ENCODE measurements at regions not wholly inside any gene's neighbourhood (a gene's known extent, or its start where the extent isn't known, plus 50 kb on each side); places are given as distances from the start of the nearest gene placed in this dataset.

DNA sequence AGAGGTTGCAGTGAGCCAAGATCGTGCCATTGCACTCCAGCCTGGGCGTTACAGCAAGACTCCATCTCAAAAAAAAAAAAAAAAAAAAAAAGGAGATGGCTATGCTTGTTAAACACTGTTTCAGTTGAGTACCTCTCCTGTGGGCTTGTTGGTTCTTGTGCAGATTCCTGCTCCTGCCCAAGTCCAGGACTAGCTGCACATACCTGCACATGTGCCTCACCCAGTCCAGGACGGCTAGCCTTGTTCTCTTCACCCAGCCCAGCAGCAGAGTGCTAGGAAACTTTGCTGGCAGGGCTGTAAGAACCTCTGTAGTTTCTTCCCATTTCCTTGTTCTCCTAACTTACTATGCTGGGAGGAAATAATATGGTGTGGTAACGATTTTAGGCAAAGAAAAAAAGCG, 234.1 kb upstream of the DMRT1 start (continued):
- no peak for TF ChIP-seq GMEB1 (CRISPR knock-in tag; IDR thresholded peaks at IDR 0.05; ENCODE audit: borderline replicate concordance)
- TF ChIP-seq RFX1 (IDR thresholded peaks at IDR 0.05) = no peak
- no peak for TF ChIP-seq ZNF614 (CRISPR knock-in tag; IDR thresholded peaks at IDR 0.05; ENCODE audit: borderline replicate concordance)
- no peak for TF ChIP-seq ZNF83 (CRISPR knock-in tag; IDR thresholded peaks at IDR 0.05; ENCODE audit: borderline replicate concordance)

- intact Hi-C loops (cut with micrococcal nuclease; ENCODE audit: unreplicated experiment) = loop anchor here (1.0 kb wide), 5 partner anchors 68 to 192 kb away; no protein-coding TSS in a partner anchor
- peaks cover 39% of the 10 kb centered on the region for H3K4me1 ChIP-seq (ENCODE audit: insufficient read depth, low read length)
- H4K20me1 ChIP-seq (ENCODE audit: insufficient read depth, low read length) = no peaks in the 10 kb centered on the region
- peak overlapping the region; percentile 70 for H3K4me2 ChIP-seq (ENCODE audit: low read depth, low read length)
- no peaks in the 10 kb centered on the region for H3K27me3 ChIP-seq (ENCODE audit: control insufficient read depth in 1 of 2, insufficient read depth in 2 of 2, low read length in 2 of 2)
- DNase-seq (ENCODE audit: low spot score) = peak; percentile 88
- peak overlapping the region; percentile 36 for H3K27ac ChIP-seq (ENCODE audit: extremely low read length, insufficient read depth, low read length)
- POLR2A ChIA-PET = interaction anchor here (0.9 to 3.2 kb wide), 2 partner anchors 69 to 95 kb away, joined by 3 to 11 read pairs; no protein-coding TSS in a partner anchor
- H3K79me2 ChIP-seq (ENCODE audit: insufficient read depth, low read length) = no peaks in the 10 kb centered on the region
- WGBS (ENCODE audit: low lambda C conversion rate) = 6% methylated on average over 7 of the region's 7 CpGs
- no peaks in the 10 kb centered on the region for H3K9me3 ChIP-seq (ENCODE audit: low read length)
- peak; percentile 73 for FAIRE-seq
- CTCF ChIA-PET (ENCODE audit: low intra/inter-chr PET ratio, low total read pairs) = interaction anchor here (0.7 to 3.2 kb wide), 14 partner anchors 32 to 395 kb away, joined by 3 to 64 read pairs (median 4); no protein-coding TSS in a partner anchor
- no peak overlapping the region for H2AFZ ChIP-seq (ENCODE audit: low read length)
- peak overlapping the region in 2 of 3 experiments; percentile 17 to 26; a peak in 3 of 6 replicates for H3K4me3 ChIP-seq (replicated peaks in 1 of 3; ENCODE audit: insufficient read depth in 1 of 3, low read depth in 2 of 3, low read length in 3 of 3)
- BruUV-seq (replicated peaks) = no TSS peak
- no peak overlapping the region for H3K9ac ChIP-seq (ENCODE audit: insufficient read depth, low read depth, low read length)
- in situ Hi-C loops (cut with HindIII; ENCODE audit: extremely low pct_ligation_motif_present, low pct_unique_long_range_greater_than_20kb) = loop anchor here (5.0 to 10.0 kb wide), 3 partner anchors 91 to 193 kb away; no protein-coding TSS in a partner anchor
- no peaks in the 10 kb centered on the region for H3K36me3 ChIP-seq (replicated peaks in 1 of 2; ENCODE audit: control insufficient read depth in 1 of 2, insufficient read depth in 2 of 2, low read length in 2 of 2)
- ATAC-seq = peak; percentile 99
- TF ChIP-seq TARDBP (CRISPR knock-in tag; IDR thresholded peaks at IDR 0.05) = peak; percentile 78
- TF ChIP-seq ZNF577 (CRISPR knock-in tag; IDR thresholded peaks at IDR 0.05; ENCODE audit: borderline replicate concordance, low read depth) = no peak
- TF ChIP-seq, protein P1, sequence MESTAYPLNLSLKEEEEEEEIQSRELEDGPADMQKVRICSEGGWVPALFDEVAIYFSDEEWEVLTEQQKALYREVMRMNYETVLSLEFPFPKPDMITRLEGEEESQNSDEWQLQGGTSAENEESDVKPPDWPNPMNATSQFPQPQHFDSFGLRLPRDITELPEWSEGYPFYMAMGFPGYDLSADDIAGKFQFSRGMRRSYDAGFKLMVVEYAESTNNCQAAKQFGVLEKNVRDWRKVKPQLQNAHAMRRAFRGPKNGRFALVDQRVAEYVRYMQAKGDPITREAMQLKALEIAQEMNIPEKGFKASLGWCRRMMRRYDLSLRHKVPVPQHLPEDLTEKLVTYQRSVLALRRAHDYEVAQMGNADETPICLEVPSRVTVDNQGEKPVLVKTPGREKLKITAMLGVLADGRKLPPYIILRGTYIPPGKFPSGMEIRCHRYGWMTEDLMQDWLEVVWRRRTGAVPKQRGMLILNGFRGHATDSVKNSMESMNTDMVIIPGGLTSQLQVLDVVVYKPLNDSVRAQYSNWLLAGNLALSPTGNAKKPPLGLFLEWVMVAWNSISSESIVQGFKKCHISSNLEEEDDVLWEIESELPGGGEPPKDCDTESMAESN (CRISPR knock-in tag; conservative IDR thresholded peaks at IDR 0.05) = peak; percentile 33; the same call in 1 of the 2 replicates
- TF ChIP-seq, protein P2, sequence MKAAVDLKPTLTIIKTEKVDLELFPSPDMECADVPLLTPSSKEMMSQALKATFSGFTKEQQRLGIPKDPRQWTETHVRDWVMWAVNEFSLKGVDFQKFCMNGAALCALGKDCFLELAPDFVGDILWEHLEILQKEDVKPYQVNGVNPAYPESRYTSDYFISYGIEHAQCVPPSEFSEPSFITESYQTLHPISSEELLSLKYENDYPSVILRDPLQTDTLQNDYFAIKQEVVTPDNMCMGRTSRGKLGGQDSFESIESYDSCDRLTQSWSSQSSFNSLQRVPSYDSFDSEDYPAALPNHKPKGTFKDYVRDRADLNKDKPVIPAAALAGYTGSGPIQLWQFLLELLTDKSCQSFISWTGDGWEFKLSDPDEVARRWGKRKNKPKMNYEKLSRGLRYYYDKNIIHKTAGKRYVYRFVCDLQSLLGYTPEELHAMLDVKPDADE (CRISPR knock-in tag; IDR thresholded peaks at IDR 0.05) = no peak
- TF ChIP-seq JDP2 (CRISPR knock-in tag; IDR thresholded peaks at IDR 0.05; ENCODE audit: borderline replicate concordance) = no peak
- TF ChIP-seq MIER2 (CRISPR knock-in tag; IDR thresholded peaks at IDR 0.05) = peak; percentile 45; the same call in 1 of the 2 replicates
- no peak for TF ChIP-seq ZNF432 (CRISPR knock-in tag; IDR thresholded peaks at IDR 0.05; ENCODE audit: borderline replicate concordance)
- TF ChIP-seq AGO1 (IDR thresholded peaks at IDR 0.05; ENCODE audit: low read depth, low read length, poor library complexity, severe bottlenecking) = no peak
- peak; percentile 28 for TF ChIP-seq PHF5A (CRISPR knock-in tag; IDR thresholded peaks at IDR 0.05; ENCODE audit: low read depth, unreplicated experiment)
- 0 out of 2 replicates have a peak, but pooled peaks have one; percentile 9 for TF ChIP-seq ZNF629 (CRISPR knock-in tag; conservative IDR thresholded peaks at IDR 0.05)
- TF ChIP-seq ISL2 (CRISPR knock-in tag; IDR thresholded peaks at IDR 0.05) = peak; percentile 72
- no peak for TF ChIP-seq ZZZ3 (CRISPR knock-in tag; IDR thresholded peaks at IDR 0.05; ENCODE audit: borderline replicate concordance)
- TF ChIP-seq MED1 (CRISPR knock-in tag; IDR thresholded peaks at IDR 0.05) = peak; percentile 91
- TF ChIP-seq ZFP1 (CRISPR knock-in tag; IDR thresholded peaks at IDR 0.05) = 0 out of 2 replicates have a peak, but pooled peaks have one; percentile 4
- TF ChIP-seq FOSL2 (CRISPR knock-in tag; IDR thresholded peaks at IDR 0.05) = peak; percentile 67
- no peak for TF ChIP-seq EHMT2 (IDR thresholded peaks at IDR 0.05; ENCODE audit: borderline replicate concordance, low read depth, low read length)
Measured at GRCh38 chr9:613771-614347, 227.6 kb upstream of the DMRT1 start.

All from HepG2 (cell line).